ENCODE measurements at regions not wholly inside any gene's neighbourhood (a gene's known extent, or its start where the extent isn't known, plus 50 kb on each side); places are given as distances from the start of the nearest gene placed in this dataset.
A peak's percentile ranks its signal among the peaks of the same experiment; 100 is the strongest.
"Not testable (repeated sequence)": the region's sequence is repeated elsewhere in the genome, so short reads cannot be mapped to it uniquely, and the experiment has no call there.

- DNase-seq (ENCODE audit: low spot score): no peak
Measured at GRCh38 chr22:33221568-33221967, 163.4 kb upstream of the SYN3 start.

GRCh38 chr22:33220476-33221080 is 162.4 kb upstream of the SYN3 start:
- DNase-seq (ENCODE audit: low spot score): no peak

- DNase-seq (ENCODE audit: low spot score): no peak
Measured at GRCh38 chr22:33219648-33220384, 161.6 kb upstream of the SYN3 start.

- no peak for DNase-seq (ENCODE audit: low spot score)
Measured at GRCh38 chr22:33213383-33214075, 155.3 kb upstream of the SYN3 start.

- peak; percentile 44 for DNase-seq (ENCODE audit: low spot score)
Measured at GRCh38 chr22:33209930-33210784, 152.0 kb upstream of the SYN3 start.

- DNase-seq (ENCODE audit: low spot score): no peak
Measured at GRCh38 chr22:33204408-33204807, 146.2 kb upstream of the SYN3 start.

GRCh38 chr22:33202455-33202854 is 144.3 kb upstream of the SYN3 start:
- DNase-seq (ENCODE audit: low spot score): no peak

- DNase-seq (ENCODE audit: low spot score): no peak
Measured at GRCh38 chr22:33194529-33195077, 136.4 kb upstream of the SYN3 start.

GRCh38 chr22:33192156-33192555 is 134.0 kb upstream of the SYN3 start:
- DNase-seq (ENCODE audit: low spot score): no peak

GRCh38 chr22:33188326-33188725 is 130.1 kb upstream of the SYN3 start:
- no peak for DNase-seq (ENCODE audit: low spot score)

GRCh38 chr22:33186816-33187215 is 128.6 kb upstream of the SYN3 start:
- DNase-seq (ENCODE audit: low spot score): no peak

- no peak for DNase-seq (ENCODE audit: low spot score)
Measured at GRCh38 chr22:33180356-33180755, 122.2 kb upstream of the SYN3 start.

- no peak for DNase-seq (ENCODE audit: low spot score)
Measured at GRCh38 chr22:33167998-33168790, 110.0 kb upstream of the SYN3 start.

- no peak for DNase-seq (ENCODE audit: low spot score)
Measured at GRCh38 chr22:33166206-33166605, 108.0 kb upstream of the SYN3 start.

- DNase-seq (ENCODE audit: low spot score): no peak
Measured at GRCh38 chr22:33163815-33164214, 105.6 kb upstream of the SYN3 start.

- DNase-seq (ENCODE audit: low spot score): no peak
Measured at GRCh38 chr22:33162196-33162595, 104.0 kb upstream of the SYN3 start.

- DNase-seq (ENCODE audit: low spot score): no peak
Measured at GRCh38 chr22:33160525-33160924, 102.3 kb upstream of the SYN3 start.

GRCh38 chr22:33154967-33155366 is 96.8 kb upstream of the SYN3 start:
- not testable (repeated sequence) for DNase-seq (ENCODE audit: low spot score)

- DNase-seq (ENCODE audit: low spot score): no peak
Measured at GRCh38 chr22:33149611-33150010, 91.4 kb upstream of the SYN3 start.

GRCh38 chr22:33144721-33145120 is 86.5 kb upstream of the SYN3 start:
- DNase-seq (ENCODE audit: low spot score): no peak
